Loucy (cell line): ENCODE measurements at regions not wholly inside any gene's neighbourhood (a gene's known extent, or its start where the extent isn't known, plus 50 kb on each side); places are given as distances from the start of the nearest gene placed in this dataset.

ENCODE experiments used
- H2AFZ ChIP-seq: fragments of 200-600 bp; sonication (generic); 2 replicates; pipeline ENCODE4 v1.6.0; 2016; ENCODE audit warnings: antibody characterized with exemption, mild to moderate bottlenecking, low read length, moderate library complexity
- H3F3A ChIP-seq: fragments of 200-600 bp; 2 replicates; pipeline ENCODE4 v1.6.0; 2016; ENCODE audit warnings: antibody characterized with exemption, low read depth, mild to moderate bottlenecking
- H3K27me3 ChIP-seq: fragments of 200-600 bp; sonication (generic); 2 replicates; pipeline ENCODE4 v1.6.1; 2014; ENCODE audit warnings: low read length, mild to moderate bottlenecking; ENCODE audit not compliant: insufficient read depth, poor library complexity, severe bottlenecking
- H3K36me3 ChIP-seq: fragments of 200-600 bp; sonication (generic); 2 replicates; pipeline ENCODE4 v1.6.1; 2016; ENCODE audit warnings: low read length; ENCODE audit not compliant: insufficient read depth
- H3K4me1 ChIP-seq: fragments of 200-600 bp; sonication (generic); 2 replicates; pipeline ENCODE4 v1.5.1; 2014; ENCODE audit warnings: low read length, mild to moderate bottlenecking; ENCODE audit not compliant: insufficient read depth, poor library complexity, severe bottlenecking
- H3K4me2 ChIP-seq: fragments of 200-600 bp; sonication (generic); 2 replicates; pipeline ENCODE4 v1.6.0; 2014; ENCODE audit warnings: antibody characterized with exemption, low read length, low read depth, mild to moderate bottlenecking; ENCODE audit not compliant: poor library complexity, severe bottlenecking
- H3K4me3 ChIP-seq: fragments of 200-600 bp; sonication (generic); 2 replicates; pipeline ENCODE4 v1.5.1; 2014; ENCODE audit warnings: low read length, mild to moderate bottlenecking, mixed read lengths; ENCODE audit not compliant: poor library complexity, severe bottlenecking
- H3K79me2 ChIP-seq: fragments of 200-600 bp; sonication (generic); 2 replicates; pipeline ENCODE4 v1.6.1; 2014; ENCODE audit warnings: low read length; ENCODE audit not compliant: insufficient read depth
- H3K9ac ChIP-seq: fragments of 200-600 bp; sonication (generic); 2 replicates; pipeline ENCODE4 v1.6.0; 2014; ENCODE audit warnings: mild to moderate bottlenecking, low read depth, low read length, moderate library complexity; ENCODE audit not compliant: poor library complexity, severe bottlenecking
- H3K9me2 ChIP-seq: fragments of 200-600 bp; sonication (generic); replicated peaks from 2 replicates; pipeline ENCODE4 v1.6.1; 2016; ENCODE audit warnings: low read depth, low read length, mixed read lengths
- H3K9me3 ChIP-seq: fragments of 200-600 bp; sonication (generic); 2 replicates; pipeline ENCODE4 v1.6.1; 2014; ENCODE audit warnings: mild to moderate bottlenecking, antibody characterized with exemption, low read length, low read depth; ENCODE audit not compliant: insufficient read depth
- H4K20me1 ChIP-seq: fragments of 200-600 bp; sonication (generic); 2 replicates; pipeline ENCODE4 v1.6.0; 2014; ENCODE audit warnings: antibody characterized with exemption, low read length, mild to moderate bottlenecking; ENCODE audit not compliant: insufficient read depth, poor library complexity, severe bottlenecking
- EZH2phosphoT487 ChIP-seq: fragments of 200-600 bp; IDR thresholded peaks from 2 replicates; pipeline ENCODE4 v1.6.1; 2018; ENCODE audit warnings: antibody characterized with exemption, mild to moderate bottlenecking, moderate library complexity, borderline replicate concordance
- TF ChIP-seq, protein P1 (sequence below): fragments of 200-600 bp; sonication (generic); conservative IDR thresholded peaks from 2 replicates; pipeline ENCODE4 v1.5.1; 2014; ENCODE audit warnings: mild to moderate bottlenecking, antibody characterized with exemption, low read length

DNA sequence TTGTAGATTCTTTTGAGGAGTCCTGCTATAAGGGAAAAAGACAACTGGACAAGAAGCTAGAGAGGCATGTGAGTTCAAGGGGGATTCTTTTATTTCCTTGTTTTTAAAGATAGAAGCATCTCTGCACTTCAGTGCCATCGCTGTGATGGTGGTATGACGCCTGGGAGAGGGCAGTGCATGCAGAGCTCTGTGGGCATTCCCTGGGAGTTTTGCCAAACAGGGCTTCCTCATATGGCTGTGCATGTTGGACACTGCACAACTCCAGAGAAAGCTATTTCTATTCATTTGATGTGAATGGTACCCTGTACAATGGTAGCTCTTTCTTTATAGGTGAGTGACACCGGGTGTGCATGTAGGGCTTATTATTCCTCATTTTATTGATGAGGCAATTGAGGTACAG lies 599.5 kb upstream of the DPP6 start:
- H3F3A ChIP-seq = no peaks in the 10 kb centered on the region
- no peak overlapping the region for H3K4me2 ChIP-seq
- TF ChIP-seq, protein P1, sequence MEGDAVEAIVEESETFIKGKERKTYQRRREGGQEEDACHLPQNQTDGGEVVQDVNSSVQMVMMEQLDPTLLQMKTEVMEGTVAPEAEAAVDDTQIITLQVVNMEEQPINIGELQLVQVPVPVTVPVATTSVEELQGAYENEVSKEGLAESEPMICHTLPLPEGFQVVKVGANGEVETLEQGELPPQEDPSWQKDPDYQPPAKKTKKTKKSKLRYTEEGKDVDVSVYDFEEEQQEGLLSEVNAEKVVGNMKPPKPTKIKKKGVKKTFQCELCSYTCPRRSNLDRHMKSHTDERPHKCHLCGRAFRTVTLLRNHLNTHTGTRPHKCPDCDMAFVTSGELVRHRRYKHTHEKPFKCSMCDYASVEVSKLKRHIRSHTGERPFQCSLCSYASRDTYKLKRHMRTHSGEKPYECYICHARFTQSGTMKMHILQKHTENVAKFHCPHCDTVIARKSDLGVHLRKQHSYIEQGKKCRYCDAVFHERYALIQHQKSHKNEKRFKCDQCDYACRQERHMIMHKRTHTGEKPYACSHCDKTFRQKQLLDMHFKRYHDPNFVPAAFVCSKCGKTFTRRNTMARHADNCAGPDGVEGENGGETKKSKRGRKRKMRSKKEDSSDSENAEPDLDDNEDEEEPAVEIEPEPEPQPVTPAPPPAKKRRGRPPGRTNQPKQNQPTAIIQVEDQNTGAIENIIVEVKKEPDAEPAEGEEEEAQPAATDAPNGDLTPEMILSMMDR = no peak
- no peak for TF ChIP-seq EZH2phosphoT487
- no peaks in the 10 kb centered on the region for H3K79me2 ChIP-seq
- no peak overlapping the region for H2AFZ ChIP-seq
- no peaks in the 10 kb centered on the region for H4K20me1 ChIP-seq
- no peaks in the 10 kb centered on the region for H3K4me1 ChIP-seq
- no peaks in the 10 kb centered on the region for H3K27me3 ChIP-seq
- no peak overlapping the region for H3K9ac ChIP-seq
- no peaks in the 10 kb centered on the region for H3K9me2 ChIP-seq
- no peak overlapping the region for H3K4me3 ChIP-seq
- no peaks in the 10 kb centered on the region for H3K36me3 ChIP-seq
- peaks cover 8% of the 10 kb centered on the region; the same call in 1 of the 2 replicates for H3K9me3 ChIP-seq

DNA sequence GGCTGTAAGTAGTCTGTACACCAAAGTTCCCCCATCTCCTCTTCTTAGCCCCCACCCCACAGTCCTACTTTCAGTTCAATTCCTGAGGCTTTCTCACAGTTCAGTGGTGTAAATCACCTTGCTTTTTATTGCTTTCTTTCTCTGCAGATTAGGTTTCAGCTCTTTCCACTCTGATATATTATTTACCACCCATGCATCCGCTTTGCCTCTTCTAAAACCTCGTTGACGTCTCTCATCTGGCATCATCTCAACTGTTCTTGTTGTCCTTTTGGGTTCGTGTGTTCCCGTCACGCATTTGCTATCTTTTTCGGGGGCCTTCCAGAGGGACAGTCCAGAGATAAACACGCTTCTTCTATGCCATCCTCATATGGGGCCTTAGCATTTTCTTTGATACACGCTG lies 597.9 kb upstream of the DPP6 start:
- no peak for TF ChIP-seq EZH2phosphoT487
- TF ChIP-seq, protein P1 = no peak
- no peaks in the 10 kb centered on the region for H3K9me2 ChIP-seq
- H2AFZ ChIP-seq = no peak overlapping the region
- no peaks in the 10 kb centered on the region for H3K4me1 ChIP-seq
- H3F3A ChIP-seq = no peaks in the 10 kb centered on the region
- H3K4me2 ChIP-seq = no peak overlapping the region
- H3K36me3 ChIP-seq = no peaks in the 10 kb centered on the region
- H4K20me1 ChIP-seq = no peaks in the 10 kb centered on the region
- peaks cover 8% of the 10 kb centered on the region; the same call in 1 of the 2 replicates for H3K9me3 ChIP-seq
- H3K27me3 ChIP-seq = no peaks in the 10 kb centered on the region
- no peak overlapping the region for H3K9ac ChIP-seq
- H3K79me2 ChIP-seq = no peaks in the 10 kb centered on the region
- no peak overlapping the region for H3K4me3 ChIP-seq

DNA sequence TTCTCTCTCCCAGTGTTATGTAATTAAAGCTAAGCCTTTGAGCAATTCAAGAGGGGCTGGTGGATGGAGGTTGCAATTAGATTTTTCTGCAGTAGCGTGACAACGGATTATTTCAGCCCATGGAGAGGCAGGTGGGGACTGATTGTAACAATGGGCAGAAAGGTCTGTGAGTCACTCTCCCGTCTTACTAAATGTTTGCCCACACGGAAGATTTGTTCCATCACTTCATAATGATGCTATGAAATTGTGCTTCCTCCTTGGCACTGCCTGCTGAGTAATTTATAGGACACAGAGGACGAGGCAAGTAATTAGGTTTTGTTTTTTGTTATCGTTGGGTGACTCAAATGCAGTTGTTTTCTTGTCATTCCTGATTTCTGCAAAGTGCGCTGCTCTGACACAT lies 594.5 kb upstream of the DPP6 start:
- no peaks in the 10 kb centered on the region for H3K36me3 ChIP-seq
- H3F3A ChIP-seq = no peaks in the 10 kb centered on the region
- H3K9me3 ChIP-seq = peaks cover 8% of the 10 kb centered on the region; the same call in 1 of the 2 replicates
- H3K4me1 ChIP-seq = no peaks in the 10 kb centered on the region
- no peaks in the 10 kb centered on the region for H3K79me2 ChIP-seq
- TF ChIP-seq, protein P1 = no peak
- TF ChIP-seq EZH2phosphoT487 = no peak
- no peaks in the 10 kb centered on the region for H3K27me3 ChIP-seq
- no peak overlapping the region for H3K9ac ChIP-seq
- no peak overlapping the region for H3K4me2 ChIP-seq
- no peaks in the 10 kb centered on the region for H3K9me2 ChIP-seq
- H2AFZ ChIP-seq = no peak overlapping the region
- no peaks in the 10 kb centered on the region for H4K20me1 ChIP-seq
- H3K4me3 ChIP-seq = no peak overlapping the region
